ENCODE measurements at regions not wholly inside any gene's neighbourhood (a gene's known extent, or its start where the extent isn't known, plus 50 kb on each side); places are given as distances from the start of the nearest gene placed in this dataset.

GRCh38 chr4:149886786-149887490 lies 71.3 kb upstream of the IQCM start:
- H3K4me3 ChIP-seq (ENCODE audit: low read depth, low read length): no peak overlapping the region
- no peak for DNase-seq (ENCODE audit: low read depth)
- TF ChIP-seq, protein P1, sequence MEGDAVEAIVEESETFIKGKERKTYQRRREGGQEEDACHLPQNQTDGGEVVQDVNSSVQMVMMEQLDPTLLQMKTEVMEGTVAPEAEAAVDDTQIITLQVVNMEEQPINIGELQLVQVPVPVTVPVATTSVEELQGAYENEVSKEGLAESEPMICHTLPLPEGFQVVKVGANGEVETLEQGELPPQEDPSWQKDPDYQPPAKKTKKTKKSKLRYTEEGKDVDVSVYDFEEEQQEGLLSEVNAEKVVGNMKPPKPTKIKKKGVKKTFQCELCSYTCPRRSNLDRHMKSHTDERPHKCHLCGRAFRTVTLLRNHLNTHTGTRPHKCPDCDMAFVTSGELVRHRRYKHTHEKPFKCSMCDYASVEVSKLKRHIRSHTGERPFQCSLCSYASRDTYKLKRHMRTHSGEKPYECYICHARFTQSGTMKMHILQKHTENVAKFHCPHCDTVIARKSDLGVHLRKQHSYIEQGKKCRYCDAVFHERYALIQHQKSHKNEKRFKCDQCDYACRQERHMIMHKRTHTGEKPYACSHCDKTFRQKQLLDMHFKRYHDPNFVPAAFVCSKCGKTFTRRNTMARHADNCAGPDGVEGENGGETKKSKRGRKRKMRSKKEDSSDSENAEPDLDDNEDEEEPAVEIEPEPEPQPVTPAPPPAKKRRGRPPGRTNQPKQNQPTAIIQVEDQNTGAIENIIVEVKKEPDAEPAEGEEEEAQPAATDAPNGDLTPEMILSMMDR (IDR thresholded peaks at IDR 0.05; ENCODE audit: control insufficient read depth, extremely low read depth, insufficient read depth): no peak

GRCh38 chr4:149889991-149890390 lies 74.3 kb upstream of the IQCM start:
- no peak overlapping the region for H3K4me3 ChIP-seq (ENCODE audit: low read depth, low read length)
- TF ChIP-seq, protein P1 (IDR thresholded peaks at IDR 0.05; ENCODE audit: control insufficient read depth, extremely low read depth, insufficient read depth): no peak
- DNase-seq (ENCODE audit: low read depth): no peak

- no peak for DNase-seq (ENCODE audit: low read depth)
- TF ChIP-seq, protein P1 (IDR thresholded peaks at IDR 0.05; ENCODE audit: control insufficient read depth, extremely low read depth, insufficient read depth): no peak
- H3K4me3 ChIP-seq (ENCODE audit: low read depth, low read length): no peak overlapping the region
Observed at GRCh38 chr4:149890531-149890930, 74.9 kb upstream of the IQCM start.

DNA sequence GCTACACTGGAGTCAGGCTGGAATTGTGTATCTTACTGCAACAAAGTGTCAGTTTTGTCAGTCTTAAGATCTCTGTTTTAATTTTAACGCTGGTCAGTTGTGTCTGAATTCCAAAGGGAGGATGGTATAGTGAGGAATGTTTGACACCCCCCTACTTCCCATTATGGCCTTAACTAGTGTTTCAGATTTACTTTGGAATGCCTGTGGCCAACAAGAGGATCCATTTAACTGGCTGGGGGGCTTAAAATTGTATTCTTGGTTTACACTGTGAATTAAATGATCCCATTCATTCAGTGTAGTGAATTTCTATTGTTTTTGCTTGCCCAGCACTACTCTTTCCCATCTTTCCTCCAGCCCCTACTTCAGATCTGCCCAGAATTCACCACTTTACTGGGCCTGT lies 75.8 kb upstream of the IQCM start:
- H3K4me3 ChIP-seq (ENCODE audit: low read depth, low read length): no peak overlapping the region
- TF ChIP-seq, protein P1 (IDR thresholded peaks at IDR 0.05; ENCODE audit: control insufficient read depth, extremely low read depth, insufficient read depth): no peak
- no peak for DNase-seq (ENCODE audit: low read depth)

DNA sequence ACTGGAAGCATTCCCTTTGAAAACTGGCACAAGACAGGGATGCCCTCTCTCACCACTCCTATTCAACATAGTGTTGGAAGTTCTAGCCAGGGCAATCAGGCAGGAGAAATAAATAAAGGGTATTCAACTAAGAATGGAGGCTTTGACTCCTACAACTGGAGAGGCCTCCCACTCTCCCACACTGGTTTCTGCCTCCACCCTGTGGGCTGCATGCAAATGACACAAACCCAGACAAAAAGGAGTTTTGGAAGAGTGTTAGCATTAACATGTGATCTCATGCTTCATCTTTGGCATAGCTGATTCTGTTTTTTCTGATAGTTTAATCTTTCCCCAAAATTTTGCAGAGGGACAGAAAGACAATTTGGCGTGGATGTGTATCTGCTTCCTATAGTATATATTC lies 80.8 kb upstream of the IQCM start:
- TF ChIP-seq, protein P1 (IDR thresholded peaks at IDR 0.05; ENCODE audit: control insufficient read depth, extremely low read depth, insufficient read depth): peak; percentile 83
- DNase-seq (ENCODE audit: low read depth): no peak
- no peak overlapping the region for H3K4me3 ChIP-seq (ENCODE audit: low read depth, low read length)

GRCh38 chr4:149897783-149898182 lies 82.1 kb upstream of the IQCM start:
- TF ChIP-seq, protein P1 (IDR thresholded peaks at IDR 0.05; ENCODE audit: control insufficient read depth, extremely low read depth, insufficient read depth): peak; percentile 63
- DNase-seq (ENCODE audit: low read depth): peak; percentile 28
- H3K4me3 ChIP-seq (ENCODE audit: low read depth, low read length): no peak overlapping the region

GRCh38 chr4:149901128-149901527 lies 85.5 kb upstream of the IQCM start:
- DNase-seq (ENCODE audit: low read depth): peak; percentile 84
- no peak overlapping the region for H3K4me3 ChIP-seq (ENCODE audit: low read depth, low read length)
- TF ChIP-seq, protein P1 (IDR thresholded peaks at IDR 0.05; ENCODE audit: control insufficient read depth, extremely low read depth, insufficient read depth): no peak
